HEK293 (cell line): ENCODE measurements at regions not wholly inside any gene's neighbourhood (a gene's known extent, or its start where the extent isn't known, plus 50 kb on each side); places are given as distances from the start of the nearest gene placed in this dataset.

Source experiments
- ATF2 ChIP-seq: fragments of 450-650 bp; formaldehyde crosslinking; IDR thresholded peaks from 2 replicates; pipeline ENCODE4 v1.5.1; 2016; ENCODE audit warnings: missing biosample characterization, missing genetic modification characterization, low read depth
- CTCF ChIP-seq: fragments of 450-650 bp; formaldehyde crosslinking; IDR thresholded peaks from 2 replicates; pipeline ENCODE4 v1.5.1; 2016; ENCODE audit warnings: missing biosample characterization, missing genetic modification characterization
- MYNN ChIP-seq: fragments of 450-650 bp; formaldehyde crosslinking; IDR thresholded peaks from 2 replicates; pipeline ENCODE4 v1.5.1; 2016; ENCODE audit warnings: missing biosample characterization, missing genetic modification characterization, borderline replicate concordance
- REST ChIP-seq: fragments of 450-650 bp; formaldehyde crosslinking; IDR thresholded peaks from 2 replicates; pipeline ENCODE4 v1.5.1; 2016; ENCODE audit warnings: missing biosample characterization, missing genetic modification characterization
- YY1 ChIP-seq: fragments of 450-650 bp; formaldehyde crosslinking; IDR thresholded peaks from 2 replicates; pipeline ENCODE4 v1.5.1; 2018; ENCODE audit warnings: missing biosample characterization, missing genetic modification characterization
- ZNF175 ChIP-seq: fragments of 450-650 bp; formaldehyde crosslinking; IDR thresholded peaks from 2 replicates; pipeline ENCODE4 v1.5.1; 2016; ENCODE audit warnings: missing biosample characterization, missing genetic modification characterization
- ZNF19 ChIP-seq: fragments of 450-650 bp; formaldehyde crosslinking; IDR thresholded peaks from 2 replicates; pipeline ENCODE4; 2016; ENCODE audit warnings: missing biosample characterization, missing genetic modification characterization, low read depth
- ZNF239 ChIP-seq: fragments of 450-650 bp; formaldehyde crosslinking; IDR thresholded peaks from 2 replicates; pipeline ENCODE4 v1.5.1; 2016; ENCODE audit warnings: missing biosample characterization, missing genetic modification characterization
- ZNF335 ChIP-seq: fragments of 450-650 bp; formaldehyde crosslinking; conservative IDR thresholded peaks from 2 replicates; pipeline ENCODE4 v1.5.1; 2016; ENCODE audit warnings: missing biosample characterization, missing genetic modification characterization
- ZNF529 ChIP-seq: fragments of 450-650 bp; formaldehyde crosslinking; IDR thresholded peaks from 2 replicates; pipeline ENCODE4 v1.5.1; 2017; ENCODE audit warnings: missing genetic modification characterization, missing biosample characterization; ENCODE audit not compliant: insufficient replicate concordance
- ZNF621 ChIP-seq: fragments of 450-650 bp; formaldehyde crosslinking; IDR thresholded peaks from 2 replicates; pipeline ENCODE4 v1.5.1; 2017; ENCODE audit warnings: missing biosample characterization, missing genetic modification characterization
- ZSCAN4 ChIP-seq: fragments of 450-650 bp; formaldehyde crosslinking; IDR thresholded peaks from 2 replicates; pipeline ENCODE4 v1.5.1; 2017; ENCODE audit warnings: missing biosample characterization, missing genetic modification characterization

- TF ChIP-seq CTCF, result no peak
- TF ChIP-seq REST, result no peak
- no peak for TF ChIP-seq ZNF621 (tag by site-specific recombination)
- TF ChIP-seq ZNF529, result no peak
- no peak for TF ChIP-seq MYNN (tag by site-specific recombination)
- TF ChIP-seq ZNF19 (tag by site-specific recombination), result no peak
- no peak for TF ChIP-seq ZNF175
- no peak for TF ChIP-seq ZNF335 (tag by site-specific recombination)
- no peak for TF ChIP-seq ZSCAN4 (tag by site-specific recombination)
- no peak for TF ChIP-seq ZNF239
- TF ChIP-seq YY1 (tag by site-specific recombination), result no peak
- no peak for TF ChIP-seq ATF2 (tag by site-specific recombination)
Measured at GRCh38 chr6:79149884-79150283, 71.8 kb upstream of the PHIP start.
